Mesenchymal stem cell (in vitro differentiated cells and primary cell): ENCODE measurements at regions not wholly inside any gene's neighbourhood (a gene's known extent, or its start where the extent isn't known, plus 50 kb on each side); places are given as distances from the start of the nearest gene placed in this dataset.

ENCODE experiments used
- DNase-seq: peaks from one replicate; pipeline ENCODE4 v3.0.0-alpha.2; 2013
- H2AFZ ChIP-seq: one replicate; pipeline ENCODE4 v1.6.1; 2013; ENCODE audit warnings: low read depth, mild to moderate bottlenecking, control low read depth, inconsistent platforms, low read length, moderate library complexity
- H2AK5ac ChIP-seq: 2 replicates; pipeline ENCODE4 v1.6.1; 2013; ENCODE audit warnings: low read length, moderate library complexity, mild to moderate bottlenecking, inconsistent platforms; ENCODE audit not compliant: severe bottlenecking
- H2BK120ac ChIP-seq: one replicate; pipeline ENCODE4 v1.6.1; 2013; ENCODE audit warnings: low read depth, mild to moderate bottlenecking, inconsistent platforms, low read length, moderate library complexity
- H2BK12ac ChIP-seq, 2 experiments: one replicate each; pipeline ENCODE4 v1.6.1; 2013; ENCODE audit warnings: inconsistent platforms in 2 of 2, low read length in 2 of 2, mild to moderate bottlenecking in 2 of 2, moderate library complexity in 2 of 2, control low read depth in 1 of 2
- H2BK15ac ChIP-seq: one replicate; pipeline ENCODE4 v1.6.1; 2013; ENCODE audit warnings: mild to moderate bottlenecking, low read depth, inconsistent platforms; ENCODE audit not compliant: poor library complexity, severe bottlenecking
- H2BK5ac ChIP-seq: 2 replicates; pipeline ENCODE4 v1.6.1; 2013; ENCODE audit warnings: low read depth, mild to moderate bottlenecking, low read length, control low read depth, inconsistent platforms; ENCODE audit not compliant: poor library complexity, severe bottlenecking
- H3K14ac ChIP-seq, 2 experiments: one replicate each; pipeline ENCODE4 v1.6.1; 2013; ENCODE audit warnings: inconsistent platforms in 2 of 2, low read length in 2 of 2, control low read depth in 1 of 2, mild to moderate bottlenecking in 1 of 2, moderate library complexity in 1 of 2
- H3K18ac ChIP-seq, 2 experiments: one replicate each; pipeline ENCODE4 v1.6.1; 2013; ENCODE audit warnings: inconsistent platforms in 2 of 2, low read length in 2 of 2, control low read depth in 1 of 2, low read depth in 1 of 2, mild to moderate bottlenecking in 1 of 2
- H3K23ac ChIP-seq, 2 experiments: one replicate each; pipeline ENCODE4 v1.6.1; 2013; ENCODE audit warnings: inconsistent platforms in 2 of 2, low read length in 2 of 2, mild to moderate bottlenecking in 2 of 2, moderate library complexity in 2 of 2, control low read depth in 1 of 2
- H3K27ac ChIP-seq: 2 replicates; pipeline ENCODE4 v1.5.1; 2013; ENCODE audit warnings: mild to moderate bottlenecking, moderate library complexity, low read length, control low read depth, inconsistent platforms; ENCODE audit not compliant: poor library complexity, severe bottlenecking
- H3K27me3 ChIP-seq, 2 experiments: 2 replicates each; pipeline versions ENCODE4 v1.6.1 to v1.7.0; 2013; ENCODE audit warnings: low read length in 2 of 2, mild to moderate bottlenecking in 2 of 2, moderate library complexity in 2 of 2, control low read depth in 1 of 2, inconsistent platforms in 1 of 2; ENCODE audit not compliant: control insufficient read depth in 1 of 2, insufficient read depth in 1 of 2
- H3K36me3 ChIP-seq, 2 experiments: 2 replicates each; pipeline versions ENCODE4 v1.6.1 to v1.7.0; 2013; ENCODE audit warnings: low read length in 2 of 2, control low read depth in 1 of 2, inconsistent platforms in 1 of 2, low read depth in 1 of 2, mild to moderate bottlenecking in 1 of 2; ENCODE audit not compliant: insufficient read depth in 2 of 2, control insufficient read depth in 1 of 2
- H3K4ac ChIP-seq, 2 experiments: one replicate each; pipeline ENCODE4 v1.6.1; 2013; ENCODE audit warnings: inconsistent platforms in 2 of 2, low read length in 2 of 2, mild to moderate bottlenecking in 2 of 2, moderate library complexity in 2 of 2, control low read depth in 1 of 2, low read depth in 1 of 2
- H3K4me1 ChIP-seq: 2 replicates; pipeline ENCODE4 v1.6.1; 2013; ENCODE audit warnings: low read depth, low read length, control low read depth; ENCODE audit not compliant: control insufficient read depth, insufficient read depth
- H3K4me2 ChIP-seq: 2 replicates; pipeline ENCODE4 v1.6.1; 2013; ENCODE audit warnings: low read length, mild to moderate bottlenecking, inconsistent platforms; ENCODE audit not compliant: poor library complexity, severe bottlenecking
- H3K4me3 ChIP-seq, 2 experiments: 2 replicates each; pipeline versions ENCODE4 v1.5.1 to v1.7.0; 2013; ENCODE audit warnings: low read length in 2 of 2, mild to moderate bottlenecking in 2 of 2, control low read depth in 1 of 2, low read depth in 1 of 2; ENCODE audit not compliant: insufficient read depth in 1 of 2
- H3K79me1 ChIP-seq: replicated peaks from 2 replicates; pipeline ENCODE4 v1.6.1; 2013; ENCODE audit warnings: mild to moderate bottlenecking, control low read depth, low read length, inconsistent platforms; ENCODE audit not compliant: poor library complexity, severe bottlenecking
- H3K9ac ChIP-seq: 2 replicates; pipeline ENCODE4 v1.7.0; 2013; ENCODE audit warnings: mild to moderate bottlenecking, low read length, moderate library complexity
- H3K9me3 ChIP-seq: 2 replicates; pipeline ENCODE4 v1.7.0; 2013; ENCODE audit warnings: mild to moderate bottlenecking, low read length; ENCODE audit not compliant: control insufficient read depth
- H4K8ac ChIP-seq: one replicate; pipeline ENCODE4 v1.6.1; 2013; ENCODE audit warnings: inconsistent platforms, mild to moderate bottlenecking, low read length, moderate library complexity
- H4K91ac ChIP-seq: one replicate; pipeline ENCODE4 v1.6.1; 2013; ENCODE audit warnings: mild to moderate bottlenecking, low read length, inconsistent platforms
- WGBS: methylation state at CpG from one replicate; pipeline ENCODE4 v1.1.7; 2013; ENCODE audit warnings: mixed read lengths; 5-methylcytosine and 5-hydroxymethylcytosine counted together

GRCh38 chr5:3101561-3101960 is 350.1 kb upstream of the IRX2 start:
- no peak overlapping the region for H3K14ac ChIP-seq
- H2BK15ac ChIP-seq, result no peak overlapping the region
- no peak overlapping the region for H3K4me3 ChIP-seq
- no peaks in the 10 kb centered on the region for H3K36me3 ChIP-seq
- no peak overlapping the region for H2BK5ac ChIP-seq
- no peaks in the 10 kb centered on the region for H3K27me3 ChIP-seq
- H3K79me1 ChIP-seq, result no peaks in the 10 kb centered on the region
- no peak overlapping the region for H2BK12ac ChIP-seq
- H3K4ac ChIP-seq, result no peak overlapping the region
- no peak overlapping the region for H3K4me2 ChIP-seq
- H3K27ac ChIP-seq, result no peak overlapping the region
- H3K4me1 ChIP-seq, result no peaks in the 10 kb centered on the region
- WGBS, result 31% methylated on average over 4 of the region's 6 CpGs
- H4K91ac ChIP-seq, result no peak overlapping the region
- H3K23ac ChIP-seq, result no peak overlapping the region
- no peak overlapping the region for H4K8ac ChIP-seq
- H2BK120ac ChIP-seq, result no peak overlapping the region
- no peaks in the 10 kb centered on the region for H3K9me3 ChIP-seq
- H2AK5ac ChIP-seq, result no peak overlapping the region
- H3K18ac ChIP-seq, result no peak overlapping the region
- no peak overlapping the region for H3K9ac ChIP-seq
- no peak for DNase-seq
- no peak overlapping the region for H2AFZ ChIP-seq

- WGBS, result 44% methylated on average over 12 of the region's 14 CpGs
- H3K4me1 ChIP-seq, result no peaks in the 10 kb centered on the region
- no peak overlapping the region for H3K14ac ChIP-seq
- no peak for DNase-seq
- H3K4me3 ChIP-seq, result no peak overlapping the region
- H2BK12ac ChIP-seq, result no peak overlapping the region
- no peak overlapping the region for H3K4me2 ChIP-seq
- H3K79me1 ChIP-seq, result no peaks in the 10 kb centered on the region
- no peaks in the 10 kb centered on the region for H3K27me3 ChIP-seq
- no peak overlapping the region for H2BK120ac ChIP-seq
- no peak overlapping the region for H2AK5ac ChIP-seq
- H4K91ac ChIP-seq, result no peak overlapping the region
- H2BK5ac ChIP-seq, result no peak overlapping the region
- no peak overlapping the region for H2AFZ ChIP-seq
- H3K4ac ChIP-seq, result no peak overlapping the region
- no peak overlapping the region for H3K23ac ChIP-seq
- no peak overlapping the region for H3K27ac ChIP-seq
- H3K9me3 ChIP-seq, result no peaks in the 10 kb centered on the region
- no peak overlapping the region for H3K9ac ChIP-seq
- no peak overlapping the region for H4K8ac ChIP-seq
- H2BK15ac ChIP-seq, result no peak overlapping the region
- H3K18ac ChIP-seq, result no peak overlapping the region
- no peaks in the 10 kb centered on the region for H3K36me3 ChIP-seq
These were observed 349.6 kb upstream of the IRX2 start for GRCh38 chr5:3100921-3101551.

GRCh38 chr5:3099954-3100353 is 348.5 kb upstream of the IRX2 start:
- Histone ChIP-seq H3K4me3 (no peak overlapping the region), H4K91ac (no peak overlapping the region), H4K8ac (no peak overlapping the region), H3K79me1 (no peaks in the 10 kb centered on the region), H2BK5ac (no peak overlapping the region), H3K23ac (no peak overlapping the region), H2BK15ac (no peak overlapping the region), H3K9me3 (no peaks in the 10 kb centered on the region), H3K18ac (no peak overlapping the region), H3K27me3 (no peaks in the 10 kb centered on the region), H3K4ac (no peak overlapping the region), H3K27ac (no peak overlapping the region), H3K4me1 (no peaks in the 10 kb centered on the region), H3K36me3 (no peaks in the 10 kb centered on the region), H2BK12ac (no peak overlapping the region), H3K14ac (no peak overlapping the region), H2AFZ (no peak overlapping the region), H2BK120ac (no peak overlapping the region), H3K9ac (no peak overlapping the region), H3K4me2 (no peak overlapping the region), H2AK5ac (no peak overlapping the region)
- no peak for DNase-seq
- WGBS, result 84% methylated on average over 4 of the region's 6 CpGs

GRCh38 chr5:3099526-3099925 is 348.0 kb upstream of the IRX2 start:
- no peak overlapping the region for H3K27ac ChIP-seq
- DNase-seq, result no peak
- H3K27me3 ChIP-seq, result no peaks in the 10 kb centered on the region
- H3K18ac ChIP-seq, result no peak overlapping the region
- H2BK5ac ChIP-seq, result no peak overlapping the region
- no peak overlapping the region for H3K4me2 ChIP-seq
- H3K4me3 ChIP-seq, result no peak overlapping the region
- no peaks in the 10 kb centered on the region for H3K79me1 ChIP-seq
- H4K91ac ChIP-seq, result no peak overlapping the region
- H3K4me1 ChIP-seq, result no peaks in the 10 kb centered on the region
- H3K23ac ChIP-seq, result no peak overlapping the region
- H2AK5ac ChIP-seq, result no peak overlapping the region
- no peaks in the 10 kb centered on the region for H3K36me3 ChIP-seq
- no peak overlapping the region for H2BK12ac ChIP-seq
- no peaks in the 10 kb centered on the region for H3K9me3 ChIP-seq
- H2BK120ac ChIP-seq, result no peak overlapping the region
- no peak overlapping the region for H4K8ac ChIP-seq
- no peak overlapping the region for H3K9ac ChIP-seq
- 90% methylated on average over 13 of the region's 14 CpGs for WGBS
- no peak overlapping the region for H2BK15ac ChIP-seq
- H3K14ac ChIP-seq, result no peak overlapping the region
- no peak overlapping the region for H3K4ac ChIP-seq
- no peak overlapping the region for H2AFZ ChIP-seq
